Choroid plexus epithelial cell (primary cell): ENCODE measurements at regions not wholly inside any gene's neighbourhood (a gene's known extent, or its start where the extent isn't known, plus 50 kb on each side); places are given as distances from the start of the nearest gene placed in this dataset.

Source experiments
- DNase-seq: peaks from one replicate; pipeline ENCODE4 v3.0.0-alpha.2; 2010; ENCODE audit warnings: low read depth
- H3K4me3 ChIP-seq: 2 replicates; pipeline ENCODE4 v1.5.1; 2011; ENCODE audit warnings: low read depth, mild to moderate bottlenecking, control low read depth, low read length, moderate library complexity
- TF ChIP-seq, protein P1 (sequence below): conservative IDR thresholded peaks from 2 replicates; pipeline ENCODE4 v1.5.1; 2011; ENCODE audit warnings: low read depth, mild to moderate bottlenecking, control low read depth, inconsistent platforms, low read length, moderate library complexity

DNA sequence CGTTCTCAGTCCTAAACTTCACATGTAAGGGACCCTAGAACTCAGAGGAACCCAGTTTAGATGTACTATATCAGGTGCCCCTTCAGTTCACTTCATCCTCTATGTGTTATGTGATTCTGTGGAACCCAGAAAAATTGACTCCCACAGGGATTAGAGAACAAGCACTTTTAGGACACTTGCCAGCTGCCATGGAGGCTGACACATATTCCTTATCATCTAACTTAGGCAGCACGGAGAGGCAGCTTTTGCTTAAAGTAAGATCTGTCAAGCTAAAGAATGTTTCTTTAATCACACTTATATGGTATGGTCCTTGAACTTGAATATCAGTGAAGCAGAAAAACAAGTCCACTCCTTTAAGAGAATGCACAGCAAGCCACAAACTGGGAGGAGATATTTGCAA, 701.5 kb upstream of the ID4 start:
- DNase-seq, result no peak
- TF ChIP-seq, protein P1, sequence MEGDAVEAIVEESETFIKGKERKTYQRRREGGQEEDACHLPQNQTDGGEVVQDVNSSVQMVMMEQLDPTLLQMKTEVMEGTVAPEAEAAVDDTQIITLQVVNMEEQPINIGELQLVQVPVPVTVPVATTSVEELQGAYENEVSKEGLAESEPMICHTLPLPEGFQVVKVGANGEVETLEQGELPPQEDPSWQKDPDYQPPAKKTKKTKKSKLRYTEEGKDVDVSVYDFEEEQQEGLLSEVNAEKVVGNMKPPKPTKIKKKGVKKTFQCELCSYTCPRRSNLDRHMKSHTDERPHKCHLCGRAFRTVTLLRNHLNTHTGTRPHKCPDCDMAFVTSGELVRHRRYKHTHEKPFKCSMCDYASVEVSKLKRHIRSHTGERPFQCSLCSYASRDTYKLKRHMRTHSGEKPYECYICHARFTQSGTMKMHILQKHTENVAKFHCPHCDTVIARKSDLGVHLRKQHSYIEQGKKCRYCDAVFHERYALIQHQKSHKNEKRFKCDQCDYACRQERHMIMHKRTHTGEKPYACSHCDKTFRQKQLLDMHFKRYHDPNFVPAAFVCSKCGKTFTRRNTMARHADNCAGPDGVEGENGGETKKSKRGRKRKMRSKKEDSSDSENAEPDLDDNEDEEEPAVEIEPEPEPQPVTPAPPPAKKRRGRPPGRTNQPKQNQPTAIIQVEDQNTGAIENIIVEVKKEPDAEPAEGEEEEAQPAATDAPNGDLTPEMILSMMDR, result no peak

DNA sequence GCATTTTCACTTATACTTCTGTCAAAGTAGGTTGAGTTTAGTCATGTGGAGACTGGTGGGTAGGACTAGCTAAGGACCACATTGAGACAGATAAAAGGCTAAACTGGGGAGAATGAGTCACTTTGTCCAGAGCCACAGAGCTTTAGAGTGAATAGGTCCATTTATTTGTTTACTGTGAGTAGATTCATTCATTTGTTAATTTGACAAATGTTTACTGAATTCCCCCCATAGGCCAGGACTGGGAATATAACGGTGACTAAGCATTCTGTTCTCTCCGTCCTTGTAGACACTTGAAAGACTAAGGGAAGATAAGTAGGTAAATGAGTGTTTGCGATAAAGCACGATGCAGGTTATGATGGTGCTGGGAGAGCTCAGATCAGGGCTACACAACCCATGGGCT, 699.7 kb upstream of the ID4 start:
- DNase-seq, result no peak
- H3K4me3 ChIP-seq, result no peak overlapping the region
- TF ChIP-seq, protein P1, result no peak

More for the DNA sequence above, 701.5 kb upstream of the ID4 start:
- H3K4me3 ChIP-seq, result no peak overlapping the region

DNA sequence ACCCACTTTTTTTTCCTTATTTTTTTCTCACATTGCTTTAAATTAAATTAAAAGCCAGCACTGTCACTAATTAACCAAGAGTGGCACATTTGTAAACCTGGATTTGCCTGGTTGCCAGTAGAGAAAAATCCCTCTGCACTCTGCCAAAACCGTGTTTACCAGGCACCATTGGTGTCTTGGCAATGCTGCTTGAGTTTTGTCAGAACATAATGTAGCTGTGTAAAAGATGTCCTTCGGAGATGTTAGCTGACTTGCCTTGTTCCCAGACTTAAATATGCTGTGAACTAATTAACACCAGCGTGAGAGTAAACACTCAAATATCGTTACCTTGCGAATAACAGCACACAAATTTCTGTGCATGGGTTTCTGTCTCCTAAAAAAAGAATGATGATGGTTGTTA, 694.9 kb upstream of the ID4 start:
- no peak overlapping the region for H3K4me3 ChIP-seq
- TF ChIP-seq, protein P1, result no peak
- DNase-seq, result no peak

DNA sequence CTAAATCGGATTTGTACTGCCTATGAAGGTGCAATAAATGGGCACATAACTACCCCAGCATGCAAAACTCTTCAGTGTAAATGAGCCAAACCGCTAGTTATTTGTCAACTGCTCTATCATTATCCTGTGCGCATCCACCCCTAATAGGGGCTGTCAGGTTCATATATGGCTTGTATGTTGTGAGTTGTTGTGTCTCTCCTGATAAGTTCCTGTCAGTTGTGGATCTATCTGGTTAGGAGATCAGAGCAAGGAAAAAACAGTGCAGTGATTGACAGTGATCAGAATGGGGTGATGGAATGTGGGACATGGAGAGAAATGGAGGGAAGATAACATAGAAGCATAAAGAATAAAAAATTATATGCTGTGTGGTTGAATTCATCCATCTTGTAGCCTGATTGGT, 686.9 kb upstream of the ID4 start:
- no peak overlapping the region for H3K4me3 ChIP-seq
- TF ChIP-seq, protein P1, result no peak
- DNase-seq, result no peak

DNA sequence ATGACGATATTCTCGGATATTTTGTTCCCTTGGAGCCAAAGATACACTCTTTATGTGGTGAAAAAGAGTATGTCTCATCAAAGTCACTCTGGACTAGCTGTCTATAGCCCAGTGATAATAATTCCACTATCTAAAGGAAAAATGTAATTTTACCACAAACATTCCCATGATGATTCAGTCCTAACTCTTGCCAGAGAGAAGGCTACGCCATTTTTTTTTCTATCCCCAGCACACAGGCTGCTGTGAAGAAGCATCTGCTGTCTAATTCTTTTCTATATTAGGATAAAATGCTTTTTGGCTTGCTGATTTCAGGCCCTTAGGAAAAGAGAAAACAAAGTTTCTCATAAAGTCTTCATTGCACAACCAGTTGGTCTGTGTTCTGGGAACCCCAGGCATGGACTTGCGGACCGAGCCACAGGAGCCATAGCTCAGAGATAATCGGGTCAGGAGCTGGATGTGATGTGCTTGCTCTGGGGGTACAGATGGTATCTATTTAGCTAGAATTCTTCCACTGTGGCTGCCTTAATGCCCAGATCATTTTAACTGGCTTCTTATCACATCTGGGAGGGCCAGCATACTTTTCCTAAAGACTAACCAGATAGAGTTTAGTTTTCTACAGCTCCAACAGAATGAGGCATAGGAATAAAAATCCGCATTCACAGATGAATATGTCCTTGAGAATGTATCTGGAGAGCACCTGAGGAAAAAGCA, 683.7 kb upstream of the ID4 start:
- TF ChIP-seq, protein P1, result no peak
- DNase-seq, result peak; percentile 59
- H3K4me3 ChIP-seq, result no peak overlapping the region

DNA sequence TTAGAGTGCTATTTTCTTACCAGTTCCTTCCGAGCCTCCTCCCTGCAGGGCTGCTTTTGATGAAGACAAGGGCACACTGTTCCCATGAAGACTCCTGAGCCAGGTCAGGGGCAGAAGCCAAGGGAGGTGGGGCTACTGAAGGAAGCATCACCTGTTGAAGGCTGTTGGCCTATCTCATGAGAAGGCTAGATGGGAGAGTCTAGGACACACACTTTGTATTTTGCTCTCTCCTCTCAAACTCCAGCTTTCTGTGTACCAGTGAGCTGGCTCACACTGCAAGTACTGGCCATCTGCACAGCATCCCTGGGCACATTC, 683.2 kb upstream of the ID4 start:
- TF ChIP-seq, protein P1, result no peak
- DNase-seq, result no peak
- no peak overlapping the region for H3K4me3 ChIP-seq

DNA sequence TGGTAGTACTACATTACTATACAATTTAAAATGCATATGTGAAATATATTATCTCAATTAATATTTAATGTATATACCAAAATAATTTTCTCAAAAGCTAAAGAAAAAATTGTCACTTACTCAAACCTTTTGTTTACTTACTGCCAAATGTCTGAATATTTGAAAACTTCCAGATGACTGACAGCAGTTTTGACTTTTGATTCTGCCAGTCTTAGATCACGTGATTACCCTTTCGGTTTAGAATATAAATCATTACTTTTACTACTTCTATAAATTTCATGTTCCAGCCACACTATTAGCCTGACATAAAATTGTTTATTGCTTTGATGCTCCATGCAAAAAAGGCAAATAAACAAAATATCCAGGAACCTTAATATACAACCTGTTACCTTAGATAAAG, 680.7 kb upstream of the ID4 start:
- TF ChIP-seq, protein P1, result no peak
- no peak for DNase-seq
- no peak overlapping the region for H3K4me3 ChIP-seq
